Activated CD4-positive, CD25-positive, alpha-beta regulatory T cell treated with anti-CD3 and anti-CD28 coated beads, Interleukin-2, amount 50 U/mL, for 24 hours (primary cell): ENCODE measurements at regions not wholly inside any gene's neighbourhood (a gene's known extent, or its start where the extent isn't known, plus 50 kb on each side); places are given as distances from the start of the nearest gene placed in this dataset.

Source experiments
- ATAC-seq, 2 donors: fragments of 150-1000 bp; cut with Tn5 transposase; one replicate each; pipeline ENCODE4 v1.10.0; 2021; ENCODE audit warnings: mild to moderate bottlenecking in 1 of 2, moderate library complexity in 1 of 2

DNA sequence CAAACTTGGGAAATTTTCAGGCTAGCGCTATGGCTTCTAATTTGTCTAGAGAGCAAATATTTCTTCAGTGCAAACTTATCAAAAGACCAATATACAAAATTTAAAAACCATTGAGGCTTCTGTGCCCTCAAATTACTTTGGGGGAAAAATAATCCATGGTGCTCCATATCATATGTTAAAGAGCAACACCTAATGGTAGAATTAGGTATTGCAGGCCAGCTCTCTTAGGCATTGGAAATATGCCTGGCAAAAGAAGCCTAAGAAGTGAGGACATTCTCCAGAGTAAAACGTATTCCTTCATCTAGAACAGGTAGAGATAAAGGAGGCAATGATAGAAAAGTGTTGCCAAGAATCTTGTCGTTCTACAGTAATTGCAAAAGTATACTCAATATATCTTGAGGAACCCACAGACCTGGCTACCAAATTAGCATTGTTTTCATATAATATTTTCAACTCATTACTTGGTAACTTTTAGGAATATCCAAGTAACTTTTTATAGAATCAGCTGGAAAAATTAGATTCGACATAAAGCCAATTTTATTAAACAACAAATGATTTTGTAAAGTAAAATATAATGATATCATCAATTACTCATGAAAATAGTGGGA is 401.1 kb downstream of the BCL11A start:
- no peak for ATAC-seq

DNA sequence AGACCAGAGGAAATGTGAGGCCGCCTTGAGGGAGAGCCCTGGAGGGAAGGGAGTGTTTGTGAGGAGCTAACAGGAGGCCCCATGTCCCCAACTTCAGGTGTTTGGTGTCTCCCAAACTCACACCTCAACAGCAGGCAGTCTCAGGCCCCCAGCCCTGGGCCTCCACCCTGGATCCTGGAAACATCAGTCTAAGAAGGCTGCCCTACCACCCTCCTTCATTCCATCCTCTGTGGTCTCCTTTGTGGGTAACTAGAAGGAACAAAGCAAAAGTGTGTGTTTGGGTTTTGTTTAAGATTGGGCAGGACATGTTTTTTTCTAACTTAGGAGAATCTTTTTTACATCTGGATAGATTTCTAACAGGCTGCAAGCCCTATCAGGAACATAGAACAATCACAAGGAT is 404.3 kb downstream of the BCL11A start:
- ATAC-seq = no peak

DNA sequence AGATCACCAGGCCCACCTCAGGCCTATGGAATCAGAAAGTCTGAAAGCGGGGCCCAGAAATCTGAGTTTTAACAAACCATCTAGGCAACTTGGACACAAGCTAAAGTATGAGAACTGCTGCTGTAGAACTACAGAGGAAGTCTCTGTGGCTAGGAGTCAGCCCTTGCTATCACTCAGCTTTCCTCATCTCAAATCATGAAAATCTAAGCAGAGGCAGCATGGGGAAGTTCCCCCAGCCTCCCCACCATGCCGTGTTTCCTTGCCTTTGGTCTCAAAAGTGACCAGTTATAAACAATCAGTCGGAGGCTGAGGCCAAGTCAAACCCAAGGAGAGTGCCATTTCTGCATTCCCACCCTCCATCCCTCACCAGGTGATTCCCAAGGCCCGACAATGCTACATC is 404.7 kb downstream of the BCL11A start:
- ATAC-seq = no peak

DNA sequence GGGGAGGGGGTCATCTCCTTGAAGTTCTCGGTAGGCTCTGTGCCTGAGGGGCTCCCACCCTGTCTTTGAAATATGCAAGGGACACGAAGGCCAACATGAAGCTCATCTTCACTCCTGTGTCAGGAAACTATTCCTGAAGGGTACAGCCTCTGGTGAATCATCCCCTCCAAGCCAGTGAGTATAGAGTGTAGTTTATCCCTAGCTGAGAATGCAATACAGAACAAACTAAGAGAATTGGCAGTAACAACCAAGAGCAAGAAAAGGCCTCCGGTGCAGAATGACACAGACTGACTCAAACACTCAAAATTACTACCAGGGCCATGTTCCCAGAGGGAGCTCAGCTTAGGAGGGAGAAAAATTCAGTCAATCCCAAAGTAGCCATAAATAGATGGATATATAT is 413.3 kb downstream of the BCL11A start:
- no peak for ATAC-seq

DNA sequence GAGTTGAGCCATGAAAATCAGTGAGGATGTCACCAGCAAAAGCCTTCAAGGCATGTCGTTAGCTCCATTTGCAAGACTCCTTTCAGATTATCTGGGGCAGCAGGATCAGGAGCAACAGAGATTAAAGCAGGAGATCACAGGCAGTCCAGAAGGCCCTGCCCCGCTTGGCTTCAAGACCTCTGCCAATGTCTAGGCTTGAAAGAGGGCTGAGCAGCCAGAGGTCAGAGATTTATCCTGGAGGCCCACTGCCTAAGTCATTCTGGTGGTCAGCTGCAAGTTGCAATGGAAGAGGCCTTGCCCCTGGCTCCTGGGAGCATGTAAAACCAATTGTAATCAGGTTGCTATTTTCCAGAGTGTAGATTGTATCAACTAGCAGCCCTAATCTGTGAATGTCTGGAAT is 416.5 kb downstream of the BCL11A start:
- ATAC-seq = no peak

DNA sequence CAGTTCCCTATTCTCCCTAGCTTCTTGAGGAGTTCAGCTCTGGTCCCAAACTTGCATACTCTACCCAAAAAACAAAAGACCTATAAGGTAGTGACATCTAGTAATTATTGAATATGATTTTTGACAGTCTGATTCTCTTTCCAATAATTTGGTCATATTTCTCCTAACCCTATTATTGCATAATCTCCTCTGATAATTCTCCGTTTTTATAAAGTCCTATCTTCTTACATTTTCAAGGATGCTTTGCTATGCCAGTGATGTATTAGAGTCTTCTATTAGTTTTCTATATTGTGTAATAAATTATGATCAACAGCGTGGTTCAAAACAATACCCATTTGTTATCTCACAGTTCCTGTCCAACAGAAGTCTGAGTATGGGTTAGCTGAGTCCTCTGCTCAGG is 426.3 kb downstream of the BCL11A start:
- no peak for ATAC-seq

DNA sequence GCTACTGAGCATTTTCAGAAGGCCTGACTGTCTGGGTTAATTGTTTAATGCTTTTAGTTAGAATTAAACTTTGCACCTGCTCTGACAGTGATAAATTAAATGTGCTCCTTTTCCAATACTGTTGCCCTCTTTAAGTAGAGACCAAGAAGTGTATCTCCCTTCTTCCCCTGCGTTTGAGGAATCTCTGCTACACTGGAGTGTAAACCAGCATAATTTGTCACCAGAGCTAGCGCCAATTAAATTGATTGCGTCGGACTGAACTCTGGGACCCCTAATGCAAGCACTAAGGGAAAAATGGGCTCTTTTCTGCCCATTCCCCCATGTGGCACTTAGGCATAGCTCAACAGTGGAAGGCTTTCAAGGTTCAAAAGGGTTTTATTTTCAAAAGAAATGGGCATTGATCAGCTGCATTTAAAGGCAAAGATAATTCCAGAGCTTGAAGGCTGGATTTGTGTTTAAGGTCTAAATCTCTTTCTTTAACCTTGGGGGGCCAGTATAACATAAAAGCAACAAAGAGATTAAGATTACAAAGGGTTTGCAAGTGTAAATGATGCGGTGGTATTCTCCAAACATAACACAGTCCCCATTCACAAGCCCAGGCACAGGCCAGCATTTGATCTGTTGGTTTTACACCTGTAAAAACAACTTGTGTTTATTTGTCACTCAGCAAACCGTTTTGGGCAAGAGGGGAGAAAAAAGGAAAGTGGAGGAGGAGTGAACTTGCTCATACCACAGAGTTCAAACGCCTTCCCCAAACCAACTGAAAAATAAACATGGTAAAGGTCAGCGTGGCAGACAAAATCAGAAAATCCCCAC is 427.6 kb downstream of the BCL11A start:
- ATAC-seq = no peak

DNA sequence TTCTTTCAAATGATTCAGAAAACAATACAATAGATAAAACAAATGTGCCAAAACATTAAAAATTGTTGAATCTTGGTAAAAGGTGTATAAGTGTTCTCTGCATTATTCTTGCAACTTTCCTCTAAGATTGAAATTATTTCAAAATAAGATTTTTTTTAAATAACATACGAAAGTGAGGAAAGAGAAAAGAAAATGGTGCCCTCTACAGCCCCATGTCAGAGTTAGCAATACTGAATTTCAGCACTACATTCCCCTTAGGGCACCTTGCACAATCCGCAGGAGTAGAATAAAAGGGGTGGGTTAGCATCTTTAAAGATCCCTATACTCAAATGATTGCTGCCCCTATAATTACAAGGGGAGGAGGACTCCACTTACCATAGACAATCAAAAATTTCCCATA is 433.7 kb downstream of the BCL11A start:
- no peak for ATAC-seq

DNA sequence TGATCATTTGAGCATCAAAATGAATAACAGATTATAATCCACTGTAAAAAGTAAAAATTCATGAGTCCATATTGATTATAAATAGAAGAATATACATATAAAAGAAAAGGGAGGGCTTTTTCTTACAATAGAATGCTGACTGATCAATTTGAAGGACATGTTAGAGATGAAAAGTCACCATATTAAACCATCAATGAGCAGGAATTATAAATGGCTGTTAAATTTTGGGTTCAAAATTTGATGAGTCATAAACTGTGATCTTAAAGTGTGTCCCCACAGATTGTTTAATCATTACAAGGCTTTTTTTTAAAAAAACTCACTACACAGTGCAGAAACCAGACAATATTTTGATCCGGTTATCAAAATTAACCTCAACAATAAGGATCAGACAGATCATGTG is 434.5 kb downstream of the BCL11A start:
- ATAC-seq = no peak

DNA sequence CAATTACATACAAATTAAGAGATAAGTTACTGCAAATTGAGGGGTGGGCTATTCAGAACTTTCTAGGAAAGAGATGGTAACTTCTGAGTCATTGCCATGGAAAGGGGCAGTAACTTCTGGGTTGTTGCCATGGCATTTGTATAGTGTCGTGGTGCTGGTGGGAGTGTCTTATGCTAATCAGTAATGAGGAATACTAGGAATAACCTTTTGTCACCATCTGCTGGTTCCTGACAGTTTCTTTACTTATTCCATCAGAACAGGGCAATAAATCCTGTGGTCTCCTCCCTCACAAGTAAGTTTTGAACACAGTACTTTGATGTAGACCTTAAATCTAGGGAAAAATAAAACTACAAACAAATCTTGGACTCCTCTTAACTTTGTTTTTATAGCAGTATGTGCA is 435.4 kb downstream of the BCL11A start:
- no peak for ATAC-seq

DNA sequence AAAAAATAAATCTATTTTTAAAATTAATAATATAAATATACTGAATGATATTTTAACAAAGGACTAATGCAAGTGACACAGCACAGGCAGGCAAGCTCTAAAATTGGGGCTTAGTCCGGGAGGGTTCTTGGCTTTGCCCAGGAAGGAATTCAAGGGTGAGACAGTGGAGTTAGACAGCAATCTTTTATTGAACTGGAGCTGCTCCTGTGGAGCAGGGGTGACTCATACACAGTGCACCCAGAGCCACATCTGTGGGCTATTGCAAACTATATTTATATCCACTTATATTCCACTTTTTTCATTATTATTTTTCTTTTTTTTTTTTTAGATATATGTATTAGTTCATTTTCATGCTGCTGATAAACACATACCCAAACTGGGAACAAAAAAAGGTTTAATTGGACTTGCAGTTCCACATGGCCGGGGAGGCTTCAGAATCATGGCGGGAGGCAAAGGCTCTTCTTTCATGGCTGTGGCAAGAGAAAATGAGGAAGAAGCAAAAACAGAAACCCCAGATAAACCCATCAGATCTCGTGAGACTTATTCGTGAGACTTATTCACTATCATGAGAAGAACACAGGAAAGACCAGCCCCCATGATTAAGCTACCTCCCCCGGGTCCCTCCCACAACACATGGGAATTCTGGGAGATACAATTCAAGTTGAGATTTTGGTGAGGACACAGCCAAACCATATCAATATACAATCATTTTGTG is 437.1 kb downstream of the BCL11A start:
- ATAC-seq = no peak

DNA sequence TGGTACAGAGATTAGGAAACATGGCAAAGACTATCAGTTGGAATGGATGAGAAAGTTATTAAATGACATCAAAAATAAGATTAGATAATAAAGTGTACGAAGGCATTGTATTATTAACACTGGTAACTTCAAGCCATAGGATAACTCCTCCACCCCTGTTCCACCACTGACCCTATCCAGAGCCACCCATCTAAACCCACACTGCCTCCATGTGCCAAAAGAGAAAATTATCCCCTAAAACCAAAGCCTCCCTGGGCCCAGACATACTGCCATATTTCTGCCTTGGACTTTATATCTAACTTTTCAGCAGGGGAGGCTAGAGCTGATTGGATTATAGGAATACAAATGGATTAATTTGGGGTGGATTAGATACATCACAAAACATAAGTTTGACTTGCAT is 443.7 kb downstream of the BCL11A start:
- no peak for ATAC-seq

DNA sequence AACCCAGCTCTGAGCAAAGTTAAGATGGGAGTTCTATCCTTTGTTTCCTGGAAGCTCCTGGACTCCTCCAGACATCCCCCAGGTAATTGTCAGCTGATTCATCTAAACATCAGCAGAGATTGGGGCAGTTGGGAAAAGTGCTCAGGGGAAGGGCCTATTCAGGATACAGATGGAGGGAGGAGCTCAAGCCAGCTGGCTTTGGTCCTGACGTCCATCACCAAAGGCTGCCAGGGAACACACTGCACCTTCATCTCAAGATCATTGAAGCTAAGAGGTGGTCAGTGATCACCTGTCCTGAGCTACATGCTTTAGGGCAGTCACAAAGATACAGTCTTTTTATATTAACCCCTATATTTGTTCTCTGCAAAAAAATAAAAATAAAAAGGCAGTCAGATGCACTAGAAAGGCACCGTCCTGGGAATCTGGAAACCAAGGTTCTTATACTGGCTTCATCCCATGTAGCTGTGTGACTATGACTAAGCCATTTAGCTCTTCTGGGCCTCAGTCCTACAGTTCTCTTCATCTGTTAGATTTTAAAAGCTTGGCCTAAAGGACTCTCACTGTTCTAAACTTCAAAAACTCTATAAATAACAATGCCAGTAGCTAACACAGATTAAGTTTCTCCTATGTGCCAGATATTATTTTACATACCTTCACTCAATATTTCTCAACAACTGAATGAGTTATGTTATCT is 446.5 kb downstream of the BCL11A start:
- ATAC-seq = no peak

DNA sequence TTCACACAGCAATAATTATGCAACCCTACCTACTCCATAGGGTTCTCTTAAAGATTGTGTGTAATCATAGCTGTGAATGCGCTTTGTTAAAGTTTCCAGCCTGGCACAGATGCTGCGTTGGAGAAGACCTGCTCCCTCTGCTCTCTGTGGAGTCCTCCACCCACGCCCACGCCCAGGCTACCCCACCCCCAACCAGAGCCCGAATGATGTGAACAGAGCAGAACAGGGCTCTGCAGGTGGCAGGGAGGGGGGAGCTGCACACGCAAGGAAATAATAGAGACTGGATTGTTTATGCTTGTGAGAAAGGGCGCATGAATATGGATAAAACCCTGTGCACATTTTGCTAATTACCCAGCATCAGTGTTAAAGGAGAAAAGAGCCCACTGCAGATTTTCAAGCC is 447.5 kb downstream of the BCL11A start:
- ATAC-seq = no peak

DNA sequence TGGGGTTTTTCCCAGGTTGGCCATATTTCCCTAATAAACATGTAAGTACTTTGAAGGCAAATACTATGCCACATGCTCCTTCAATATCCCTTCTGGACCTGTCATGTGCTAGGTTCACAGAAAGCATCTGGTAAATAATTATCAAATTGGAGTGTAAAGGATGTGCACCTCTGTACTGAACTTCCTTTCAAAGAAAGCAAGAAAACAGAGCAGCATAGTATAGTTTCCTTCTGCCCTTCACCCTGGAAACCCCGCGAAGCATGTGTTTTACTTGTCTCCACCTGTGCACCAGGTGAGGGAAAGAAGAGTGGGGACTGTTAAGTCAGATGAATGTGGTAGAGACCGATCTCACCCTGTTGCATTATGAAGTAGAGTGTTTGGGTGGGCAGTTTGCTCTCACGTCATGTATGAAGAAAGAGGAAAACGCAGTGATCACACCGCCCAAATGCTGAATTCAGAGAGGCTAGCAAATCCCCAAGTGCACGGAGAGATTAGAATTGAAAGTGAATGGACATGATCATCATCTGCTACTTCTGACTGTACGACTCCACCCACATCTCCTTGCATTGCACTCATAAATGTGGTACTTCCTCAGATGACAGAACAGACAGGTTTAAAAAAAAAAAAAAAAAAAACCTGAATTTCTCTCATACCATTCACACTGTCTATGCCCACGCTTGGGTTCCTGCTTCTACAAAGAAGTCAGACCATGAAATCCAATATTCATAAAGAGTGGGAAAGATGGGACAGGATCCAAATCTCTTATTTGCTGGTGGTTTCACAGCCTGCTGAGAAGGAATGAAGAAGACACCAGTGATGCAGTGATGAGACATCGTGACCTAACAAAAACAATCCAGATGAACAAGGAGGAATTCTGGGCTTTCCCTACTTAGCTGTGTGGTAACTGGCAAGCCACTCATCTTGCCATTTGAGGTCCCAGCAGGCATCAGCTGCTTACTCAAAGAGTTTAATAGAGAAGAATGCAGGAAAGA is 448.6 kb downstream of the BCL11A start:
- peak in 1 of 2 donors; percentile 43 for ATAC-seq

DNA sequence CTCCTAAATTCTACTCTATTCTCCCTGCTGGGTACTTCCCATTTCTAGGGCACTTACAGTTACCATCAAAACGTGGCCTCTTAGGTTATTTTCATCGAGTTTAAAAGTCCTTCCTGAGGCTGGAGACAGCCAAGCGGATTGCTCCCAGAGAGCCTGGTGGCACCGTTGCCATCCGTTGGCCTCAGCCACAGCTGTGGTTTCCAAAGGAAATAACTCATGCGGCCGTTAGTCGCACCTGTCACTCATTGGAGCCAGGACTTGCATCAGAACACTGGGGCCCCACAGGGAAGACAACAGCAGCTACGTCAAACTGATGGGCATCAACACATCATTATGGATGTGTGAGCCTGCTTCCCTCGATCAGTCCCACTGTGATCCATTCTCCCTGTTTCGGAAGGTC is 453.4 kb downstream of the BCL11A start:
- ATAC-seq = no peak

DNA sequence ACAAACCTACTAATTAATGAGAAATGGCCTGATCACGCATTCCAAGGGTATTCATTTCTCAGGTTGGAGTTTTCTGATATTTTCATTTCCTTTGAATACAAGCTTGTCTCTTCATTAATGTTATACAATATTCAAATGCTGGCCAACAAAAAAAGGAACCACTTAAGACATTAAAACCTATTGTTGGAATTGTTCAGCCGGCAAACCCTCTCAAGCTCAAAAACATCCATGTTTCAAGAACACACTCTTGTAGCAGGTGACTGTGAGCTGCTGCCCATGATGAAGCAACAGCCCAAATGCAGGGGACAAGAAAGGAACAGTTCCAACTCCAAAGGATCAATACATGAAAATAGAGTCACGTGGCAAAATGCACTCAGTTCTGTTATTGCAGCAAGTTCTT is 454.5 kb downstream of the BCL11A start:
- no peak for ATAC-seq

DNA sequence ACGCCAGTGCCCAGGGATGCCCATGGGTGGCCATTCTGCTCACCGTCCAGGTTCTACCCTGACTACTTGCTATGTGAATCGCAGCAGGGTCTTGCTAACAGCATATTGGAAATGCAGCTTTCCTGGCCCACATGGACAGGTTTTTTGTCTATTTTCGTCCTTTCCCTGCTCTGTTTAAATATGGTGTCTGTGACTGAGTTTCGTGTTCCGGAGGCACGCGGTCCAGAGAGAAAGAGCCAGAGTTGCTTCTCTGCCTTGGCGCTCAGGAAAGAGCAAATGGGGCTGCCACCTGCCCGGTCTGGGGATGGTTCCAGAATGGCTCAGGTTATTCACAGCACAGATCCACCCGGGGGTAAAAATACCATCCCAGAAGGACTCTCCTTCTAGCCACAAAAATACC is 456.2 kb downstream of the BCL11A start:
- no peak for ATAC-seq

DNA sequence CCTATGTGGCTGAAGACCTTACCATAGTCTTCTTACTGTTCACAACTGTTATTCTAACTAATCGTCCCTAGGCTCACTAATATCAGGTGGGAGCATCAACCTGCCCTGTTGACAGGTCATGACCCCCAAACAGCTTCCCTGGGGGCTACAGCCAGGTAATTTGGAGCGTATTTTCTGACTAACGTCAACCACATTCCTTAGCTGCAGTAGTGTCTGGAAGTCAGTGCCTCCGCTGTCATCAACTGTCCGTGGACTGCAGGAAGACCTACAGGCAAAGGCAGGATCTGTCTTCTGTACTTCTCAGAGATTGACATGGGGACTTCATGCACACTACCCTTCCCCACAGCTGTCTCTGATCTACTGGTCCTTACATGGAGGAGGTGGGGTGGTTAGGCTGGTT is 456.9 kb downstream of the BCL11A start:
- no peak for ATAC-seq

DNA sequence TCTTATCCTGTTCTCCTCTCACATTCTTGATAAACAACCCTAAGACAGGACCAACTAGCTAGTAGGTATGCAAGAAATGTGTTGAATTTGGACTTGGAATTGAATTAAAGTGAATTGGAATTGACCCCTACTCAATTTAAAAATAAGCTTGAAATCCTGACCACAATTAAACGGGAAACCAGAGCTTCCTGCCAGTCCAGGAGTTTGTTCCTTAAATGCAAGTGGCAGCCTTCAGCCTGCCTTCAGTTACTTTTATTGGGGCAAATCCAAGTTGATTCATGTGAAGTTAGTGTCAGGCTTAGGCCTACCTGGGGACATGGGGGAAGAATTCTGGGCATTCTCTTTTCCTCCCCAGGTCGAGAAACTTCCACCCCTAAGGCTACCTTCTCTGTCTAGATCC is 457.6 kb downstream of the BCL11A start:
- ATAC-seq = no peak

DNA sequence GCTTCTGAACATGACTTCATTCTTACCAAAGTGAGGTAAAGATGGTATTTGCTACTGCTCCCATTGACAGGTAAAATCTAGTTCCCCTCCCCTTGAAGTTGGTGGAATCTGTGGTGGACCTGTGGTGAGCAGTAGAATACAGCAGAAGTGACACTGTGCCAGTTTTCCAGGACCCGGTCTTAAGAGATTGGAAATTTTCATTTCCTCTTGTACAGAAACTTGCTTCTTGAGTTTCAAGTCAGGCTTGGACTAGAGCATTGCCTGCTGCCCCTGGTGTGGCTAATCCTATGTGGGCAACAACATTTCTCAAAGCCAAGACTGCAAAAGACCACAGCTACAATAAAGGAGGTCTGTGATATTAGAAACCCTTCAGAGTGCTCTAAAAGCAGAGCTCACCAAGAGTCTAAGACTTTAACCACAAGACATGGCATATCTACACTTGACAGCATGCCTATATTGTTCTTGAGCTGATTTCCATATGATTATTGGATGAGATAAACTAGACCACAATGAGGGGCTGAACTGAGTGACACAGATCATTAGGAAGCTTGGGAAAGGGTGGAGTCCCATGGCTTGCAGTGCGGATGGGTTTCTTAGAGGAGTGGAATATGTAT is 458.1 kb downstream of the BCL11A start:
- ATAC-seq = no peak

DNA sequence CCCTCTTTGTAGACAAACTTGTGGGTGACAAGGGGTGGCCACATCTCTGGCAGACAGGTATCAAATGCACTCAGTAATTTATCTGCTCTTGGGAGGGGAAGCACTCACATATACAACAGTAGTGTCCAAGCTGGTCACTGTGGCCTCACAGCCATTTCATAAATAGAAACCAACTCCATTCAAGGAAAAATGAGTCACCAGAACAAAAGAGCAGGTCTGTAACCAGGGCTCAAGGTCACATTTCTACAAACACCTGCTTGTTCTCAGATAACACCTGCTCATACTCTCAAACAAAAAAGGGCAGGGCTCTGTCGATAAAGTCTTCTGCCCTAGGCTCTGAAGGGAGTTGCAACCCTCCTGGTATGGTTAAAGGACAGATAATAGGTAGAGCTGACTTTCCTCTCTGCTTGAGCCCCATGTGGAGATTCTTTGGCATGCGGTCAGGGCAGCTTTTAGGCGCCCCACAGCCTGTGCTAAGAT is 459.0 kb downstream of the BCL11A start:
- ATAC-seq = no peak
